Left colon (tissue), 2 donors: ENCODE measurements at regions not wholly inside any gene's neighbourhood (a gene's known extent, or its start where the extent isn't known, plus 50 kb on each side); places are given as distances from the start of the nearest gene placed in this dataset.
"Not testable (repeated sequence)": the region's sequence is repeated elsewhere in the genome, so short reads cannot be mapped to it uniquely, and the experiment has no call there.

ENCODE experiments used
- ATAC-seq: fragments of 200-7000 bp; cut with Tn5 transposase; one replicate; pipeline ENCODE4 v1.9.1; 2020; ENCODE audit warnings: mild to moderate bottlenecking, moderate library complexity
- DNase-seq, 2 donors: peaks; one replicate each; pipeline ENCODE4 v3.0.0-alpha.2; 2020
- intact Hi-C, 2 donors: fragments of 100-400 bp; cut with DNase I in 1 of 2; cut with micrococcal nuclease in 1 of 2; formaldehyde crosslinking; loops; one replicate each; pipeline versions ENCODE4 v1.11.2 to v1.14.0; 2022; cut with DNase I, micrococcal nuclease
- donor health status: DM: no; HTN: no; CAD: no.
- donor health status: DM: yes; HTN: yes; CAD: no.

DNA sequence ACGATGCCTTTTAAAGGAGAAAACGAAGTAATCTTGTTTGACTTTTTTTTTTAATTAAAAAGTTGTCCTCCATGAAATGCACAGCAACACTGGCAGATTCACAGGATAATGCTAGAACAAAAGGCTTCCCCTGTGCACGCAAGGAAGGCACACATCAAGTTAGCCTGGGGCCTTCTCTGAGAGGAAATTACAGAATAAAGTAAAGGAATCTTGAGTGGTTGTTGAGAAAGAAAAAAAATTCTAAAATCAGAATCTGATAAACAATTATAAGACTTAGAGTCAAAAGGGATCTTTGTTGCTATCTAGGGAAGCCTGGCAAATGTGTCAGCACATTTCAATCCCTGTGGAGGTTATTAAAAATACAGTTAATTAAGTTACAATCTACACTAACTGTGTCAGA is 946.0 kb downstream of the IGSF11 start:
- DNase-seq = no peak
- intact Hi-C loops = no loop called here
- ATAC-seq = no peak

DNA sequence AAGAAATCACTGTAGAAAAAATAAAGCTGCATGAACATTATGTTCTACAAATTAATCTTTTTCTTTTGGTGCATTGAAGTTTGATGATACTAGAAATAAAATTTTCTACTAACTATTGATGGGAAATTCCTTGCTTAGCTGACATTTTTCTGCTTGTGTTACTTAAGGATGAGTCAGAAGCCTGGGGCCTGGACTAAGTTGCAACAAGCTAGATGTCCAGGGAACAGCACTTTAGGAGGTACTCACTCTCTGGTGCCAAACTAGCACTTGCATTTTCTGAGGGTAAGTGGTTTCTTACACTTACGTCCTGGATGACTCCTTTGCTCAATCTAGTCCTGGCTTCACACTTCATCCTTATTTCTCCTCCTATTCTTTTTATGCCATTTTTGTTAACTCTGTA is 945.1 kb downstream of the IGSF11 start:
- DNase-seq (no peak), ATAC-seq (no peak)
- intact Hi-C loops = no loop called here

DNA sequence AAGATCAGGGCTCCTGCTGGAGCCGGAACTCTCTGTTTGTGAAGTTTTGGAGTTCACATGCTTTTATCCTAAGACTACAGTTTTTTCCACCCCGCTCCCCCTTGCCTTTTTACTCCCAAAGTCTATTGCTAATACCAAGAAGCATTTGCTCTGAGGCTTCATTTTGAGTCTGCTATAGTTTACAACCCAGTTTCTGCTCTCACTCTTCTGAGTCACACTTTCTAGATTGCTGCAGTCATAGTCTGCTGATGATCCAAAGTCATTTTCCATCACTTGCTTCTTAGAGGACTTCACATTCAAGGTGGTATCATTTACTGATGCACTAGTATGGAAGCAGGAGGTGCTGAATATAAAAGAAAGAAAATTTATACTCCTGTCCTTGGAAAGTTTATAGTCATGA is 937.4 kb downstream of the IGSF11 start:
- intact Hi-C loops = no loop called here
- no peak for ATAC-seq

DNA sequence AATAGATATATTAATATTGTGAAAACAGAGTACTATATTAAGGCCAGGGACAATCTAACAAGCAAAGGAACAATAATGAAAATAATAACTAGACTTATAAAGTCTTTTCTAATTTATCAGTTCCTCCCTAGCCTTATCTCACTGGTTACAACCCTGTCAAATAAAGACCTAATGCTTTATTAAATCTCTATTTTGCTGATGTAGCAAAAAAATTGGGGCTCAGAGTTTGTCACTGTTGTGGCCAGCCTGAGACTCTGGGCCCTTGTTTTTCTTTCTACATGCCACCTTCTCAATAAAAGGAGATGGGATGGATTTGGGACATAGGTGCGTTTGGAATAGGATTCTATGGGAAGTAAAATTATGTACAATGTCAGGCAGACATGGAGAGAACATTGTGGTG is 937.0 kb downstream of the IGSF11 start:
- no peak for ATAC-seq
- DNase-seq = no peak
- intact Hi-C loops = no loop called here

More for the DNA sequence above, 937.4 kb downstream of the IGSF11 start:
- no peak for DNase-seq

DNA sequence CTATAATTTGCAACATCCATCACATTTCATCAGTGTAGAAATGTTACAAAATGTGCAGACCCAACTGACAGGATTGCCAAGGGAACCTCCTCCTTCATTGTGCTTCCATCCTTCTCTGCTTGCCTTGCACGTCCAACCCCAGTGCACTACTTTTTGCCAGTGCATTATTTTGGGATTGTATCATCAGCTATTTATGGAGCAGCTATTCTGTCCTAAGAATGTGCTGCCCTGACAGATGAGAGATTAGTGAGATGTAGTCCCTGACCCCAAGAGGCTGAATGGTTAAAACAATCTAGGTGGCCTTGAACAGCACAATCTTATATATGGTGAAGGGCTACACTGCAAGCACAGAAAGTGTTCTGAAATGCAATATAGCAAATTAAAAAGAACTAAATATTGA is 935.8 kb downstream of the IGSF11 start:
- intact Hi-C loops = no loop called here
- DNase-seq (no peak), ATAC-seq (no peak)

DNA sequence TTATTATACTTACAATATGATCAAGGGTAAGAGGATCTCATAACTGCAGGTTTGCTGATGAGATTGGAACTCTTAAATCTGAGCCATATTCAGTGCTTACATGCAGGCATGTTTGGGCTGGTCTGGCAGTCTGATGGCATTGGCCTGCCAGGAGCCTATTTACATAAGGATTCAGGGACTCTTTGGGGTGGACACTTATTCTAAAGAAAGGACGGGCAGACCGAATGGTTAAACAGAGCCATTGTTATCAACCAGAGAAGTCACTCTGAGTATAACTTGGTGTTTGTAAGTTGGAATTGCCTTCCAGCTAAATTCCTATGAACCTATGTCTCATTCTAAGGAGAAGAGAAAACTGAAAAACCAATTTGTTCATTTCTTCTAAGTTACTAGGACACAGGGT is 932.8 kb downstream of the IGSF11 start:
- intact Hi-C loops = no loop called here
- DNase-seq = no peak
- no peak for ATAC-seq

DNA sequence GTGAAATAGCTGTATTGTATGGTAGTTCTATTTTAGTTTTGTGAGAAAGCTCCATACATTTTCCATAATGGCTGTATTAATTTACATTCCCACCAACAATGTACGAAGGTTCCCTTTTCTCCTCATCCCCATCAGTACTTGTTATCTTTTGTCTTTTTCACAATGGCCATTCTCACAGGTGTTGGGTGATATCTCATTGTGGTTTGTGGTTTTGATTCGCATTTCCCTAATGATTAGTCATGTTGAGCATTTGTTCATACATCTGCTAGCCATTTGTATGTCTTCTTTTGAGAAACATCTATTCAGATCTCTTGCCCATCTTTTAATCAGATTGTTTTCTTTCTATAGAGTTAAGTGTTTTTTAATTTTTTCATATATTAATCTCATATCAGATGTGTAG is 931.9 kb downstream of the IGSF11 start:
- intact Hi-C loops = no loop called here
- DNase-seq (no peak), ATAC-seq (no peak)

DNA sequence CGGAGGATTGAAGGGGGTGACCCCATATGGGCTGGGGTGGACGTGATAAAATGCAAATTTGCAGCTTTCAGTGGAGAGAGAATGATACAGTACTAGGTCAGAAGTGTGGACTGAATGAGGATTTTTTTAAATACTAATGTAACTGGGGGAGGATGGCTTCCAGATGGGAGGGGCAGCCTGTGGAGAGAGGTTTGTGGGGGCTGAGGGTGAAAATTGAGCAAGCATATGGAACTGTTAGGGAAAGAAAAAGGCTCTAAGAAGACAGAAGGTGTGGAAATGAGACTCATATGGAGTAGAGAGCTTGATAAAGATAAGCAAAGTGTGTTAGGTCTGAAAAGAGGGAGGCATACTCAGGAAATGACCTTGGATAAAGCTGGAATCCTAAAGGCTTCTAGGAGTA is 926.4 kb downstream of the IGSF11 start:
- ATAC-seq (no peak), DNase-seq (no peak)
- intact Hi-C loops = no loop called here

DNA sequence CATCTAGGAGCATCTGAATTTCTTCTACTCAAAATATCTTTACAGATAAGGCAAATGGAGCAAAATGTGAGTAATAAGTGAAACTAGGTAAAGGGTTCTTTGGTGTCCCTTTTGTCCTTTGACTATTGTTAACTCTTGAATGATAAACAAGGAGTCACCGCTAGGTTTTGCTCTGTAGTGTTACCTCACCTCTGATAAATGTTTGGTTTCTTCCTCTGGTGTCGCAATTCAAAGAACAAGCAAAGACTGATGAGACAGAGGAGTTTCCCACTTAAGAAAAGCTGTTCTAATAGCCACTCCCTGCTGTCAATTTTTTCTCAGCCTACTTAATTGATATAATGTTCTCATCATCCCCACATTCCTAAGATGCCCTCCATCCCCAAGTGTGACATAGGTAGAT is 925.9 kb downstream of the IGSF11 start:
- no peak for ATAC-seq

DNA sequence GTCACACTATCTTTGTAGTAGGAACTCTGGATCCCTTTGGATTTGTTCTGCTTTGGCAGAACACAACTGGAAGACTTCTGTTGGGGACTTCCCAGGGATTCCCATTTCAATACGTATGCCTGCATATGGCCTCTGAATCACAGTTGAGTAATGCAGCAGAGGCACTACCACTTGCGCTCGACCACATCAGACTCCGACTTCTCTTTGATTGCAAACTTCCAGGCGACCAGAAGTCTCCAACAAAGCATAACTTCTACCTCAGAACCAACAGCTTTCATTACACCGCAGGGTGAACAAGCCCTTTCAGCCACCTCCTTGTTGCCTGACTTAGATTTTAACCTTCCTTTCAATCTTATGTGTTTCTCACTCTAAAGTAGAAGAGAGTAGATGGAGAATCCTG is 924.4 kb downstream of the IGSF11 start:
- DNase-seq (no peak), ATAC-seq (no peak)
- intact Hi-C loops = no loop called here

More for the DNA sequence above, 925.9 kb downstream of the IGSF11 start:
- intact Hi-C loops = no loop called here
- no peak for DNase-seq

DNA sequence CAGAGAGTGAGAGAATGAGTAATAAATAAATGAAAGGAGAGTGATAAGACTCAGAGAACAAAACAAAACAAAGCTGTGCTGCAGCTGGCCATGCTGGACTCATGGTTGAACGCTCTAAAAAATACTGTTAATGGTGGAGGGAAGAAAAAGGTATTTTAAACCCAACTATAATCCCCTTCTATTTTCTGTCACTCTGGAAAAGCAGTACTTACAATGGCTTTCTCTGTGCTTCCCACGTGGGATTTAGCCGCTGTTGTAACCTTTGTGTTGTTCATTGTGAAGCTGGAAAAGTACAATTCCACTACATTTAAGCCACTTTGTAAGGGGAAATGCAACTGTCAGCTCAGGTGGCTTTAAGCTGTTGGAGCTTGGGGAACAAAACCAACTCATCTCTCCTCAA is 917.7 kb downstream of the IGSF11 start:
- intact Hi-C loops = no loop called here
- ATAC-seq = no peak
- DNase-seq = no peak

DNA sequence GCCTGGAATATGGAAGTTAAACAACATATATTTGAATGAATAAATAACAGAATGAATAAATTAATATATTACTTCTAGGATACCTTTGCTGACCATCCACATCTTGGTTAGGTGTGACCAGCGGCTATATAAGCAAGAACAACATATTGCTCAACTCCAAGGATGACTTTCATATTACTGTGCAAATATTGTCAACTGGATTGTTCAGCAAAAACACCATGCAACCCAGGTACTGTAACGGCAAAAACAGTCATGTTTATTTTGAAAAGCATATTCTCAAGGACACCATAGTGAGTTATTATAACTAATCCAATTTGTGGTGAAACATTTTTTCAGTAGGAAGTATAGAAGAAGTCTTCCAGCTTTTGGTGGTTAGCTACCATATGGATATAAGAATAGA is 907.9 kb downstream of the IGSF11 start:
- intact Hi-C loops = no loop called here
- DNase-seq = no peak
- ATAC-seq = no peak

DNA sequence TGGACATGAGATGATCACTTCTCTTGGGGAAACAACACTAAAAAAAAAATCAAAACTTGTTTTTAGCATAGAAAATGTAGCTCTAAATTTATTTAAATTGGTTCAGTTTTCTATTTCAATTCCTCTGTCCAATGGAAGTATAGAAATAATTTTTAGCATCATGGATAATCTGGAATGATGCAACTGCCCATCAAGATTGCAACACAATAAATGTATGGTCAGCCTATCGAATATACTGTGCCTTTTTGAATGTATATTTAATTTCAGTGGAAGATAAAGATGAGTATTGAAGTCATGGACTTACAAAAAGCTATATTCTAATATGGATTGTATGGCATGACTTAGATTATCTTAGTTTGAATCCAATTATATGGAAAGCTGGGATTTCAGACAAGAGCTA is 906.7 kb downstream of the IGSF11 start:
- intact Hi-C loops = no loop called here
- no peak for DNase-seq
- ATAC-seq = no peak

DNA sequence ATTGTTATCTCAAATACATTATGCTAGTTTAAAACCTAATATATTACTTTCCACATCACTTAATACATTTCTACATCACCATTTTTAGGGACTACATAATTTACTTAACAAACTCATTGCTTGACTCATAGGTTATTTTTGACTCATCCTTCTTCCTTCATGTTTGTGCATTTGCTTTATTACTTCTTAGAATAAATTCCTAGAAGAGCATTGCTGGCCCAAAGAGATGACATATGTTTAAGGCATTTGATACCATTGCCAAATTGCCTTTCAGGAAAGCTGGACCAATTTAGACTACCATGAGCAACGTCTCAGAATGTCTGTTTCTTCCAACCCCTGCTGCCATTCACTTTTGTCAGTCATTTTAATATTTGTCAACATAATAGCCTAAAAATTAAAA is 905.8 kb downstream of the IGSF11 start:
- intact Hi-C loops = no loop called here
- no peak for DNase-seq
- ATAC-seq = no peak

DNA sequence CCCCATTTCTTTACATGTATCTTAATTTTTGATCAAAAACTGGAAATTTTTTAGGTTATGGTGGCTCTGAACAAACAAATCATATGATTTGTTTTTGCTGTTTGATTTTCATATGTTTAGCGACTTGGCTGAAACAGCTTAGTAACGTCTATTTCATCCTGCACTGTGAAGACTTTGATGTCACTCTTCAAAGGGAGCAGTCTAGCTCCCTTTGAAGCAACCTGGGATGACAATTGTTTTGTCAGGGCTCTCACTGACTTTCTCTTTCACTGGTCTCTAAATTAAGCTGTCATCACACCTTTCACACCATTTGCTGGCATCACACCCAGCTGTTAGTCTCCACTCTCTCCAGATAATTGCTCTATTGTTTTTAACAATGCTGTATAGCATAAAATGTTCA is 896.9 kb downstream of the IGSF11 start:
- intact Hi-C loops = no loop called here
- ATAC-seq (no peak), DNase-seq (no peak)

DNA sequence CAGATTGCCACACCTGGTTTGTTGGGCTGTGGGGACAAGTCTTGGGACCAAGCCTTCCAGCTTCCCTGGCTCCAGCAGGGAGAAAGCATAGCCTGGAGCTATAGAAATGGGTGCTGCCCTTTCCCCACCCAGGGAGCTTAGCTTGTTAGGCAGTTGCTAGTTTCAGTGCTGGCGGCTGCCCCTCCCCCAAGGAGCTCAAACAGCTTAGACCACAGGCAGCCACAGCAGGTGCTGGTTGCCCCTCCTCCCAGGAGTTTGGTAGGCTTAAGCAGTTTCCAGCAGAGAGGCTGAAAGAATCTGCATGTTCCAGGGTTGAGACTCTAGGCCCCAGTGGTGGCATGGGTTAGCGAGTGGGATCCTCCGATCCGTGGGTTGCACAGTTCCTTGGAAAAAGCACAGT is 889.7 kb downstream of the IGSF11 start:
- intact Hi-C loops = no loop called here
- ATAC-seq = no peak
- no peak for DNase-seq

DNA sequence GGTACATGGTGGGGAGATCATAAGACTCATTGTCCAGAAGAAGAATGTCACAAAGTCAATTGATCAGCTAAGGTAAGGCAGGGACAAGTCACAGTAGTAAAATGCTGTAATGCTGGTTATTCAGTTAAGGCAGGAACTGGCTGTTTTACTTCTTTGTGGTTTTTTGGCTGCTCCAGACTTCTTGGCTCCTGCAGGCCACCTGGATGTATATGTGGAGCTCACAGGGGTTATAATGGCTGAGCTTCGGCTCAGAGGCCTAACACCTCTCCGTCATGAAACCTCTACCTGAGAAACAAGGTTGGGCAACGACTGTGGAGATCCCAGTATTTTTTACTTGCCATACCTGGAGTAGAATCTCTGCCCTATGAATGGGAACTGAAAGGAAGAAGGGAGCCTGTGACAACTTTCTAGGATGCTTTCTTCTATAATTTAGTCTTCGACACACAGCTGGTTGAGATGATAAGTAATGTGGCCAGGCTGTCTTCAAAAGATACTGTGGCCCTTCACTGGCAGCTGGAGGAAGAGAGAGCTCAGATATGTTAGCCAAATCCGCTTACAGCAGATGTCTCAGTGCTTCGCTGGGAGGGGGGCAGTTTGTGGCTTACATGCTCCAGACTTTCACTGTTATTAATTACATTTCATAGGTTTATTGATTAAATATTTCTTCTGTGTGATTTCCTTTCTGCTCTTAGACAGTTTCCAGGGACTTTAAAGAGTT is 887.8 kb downstream of the IGSF11 start:
- DNase-seq (no peak), ATAC-seq (no peak)
- intact Hi-C loops = no loop called here

DNA sequence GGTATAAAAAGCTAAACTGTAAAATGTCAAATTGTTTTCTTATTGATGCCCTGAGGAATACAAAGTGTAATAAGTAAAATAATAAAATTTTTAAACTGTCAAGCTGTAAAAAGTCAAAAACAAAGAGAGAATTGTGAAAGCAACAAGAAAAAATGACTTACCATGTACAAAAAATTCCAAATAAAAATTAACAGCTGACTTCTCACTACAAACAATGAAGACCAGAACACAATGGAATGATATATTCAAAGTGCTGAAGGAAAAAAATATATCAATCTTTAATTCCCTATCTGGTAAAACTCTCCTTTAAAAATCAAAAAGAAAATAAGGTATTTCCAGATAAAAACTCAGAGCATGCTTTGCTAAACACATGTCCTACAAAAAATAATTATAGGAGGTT is 883.5 kb downstream of the IGSF11 start:
- intact Hi-C loops = no loop called here
- ATAC-seq = no peak

DNA sequence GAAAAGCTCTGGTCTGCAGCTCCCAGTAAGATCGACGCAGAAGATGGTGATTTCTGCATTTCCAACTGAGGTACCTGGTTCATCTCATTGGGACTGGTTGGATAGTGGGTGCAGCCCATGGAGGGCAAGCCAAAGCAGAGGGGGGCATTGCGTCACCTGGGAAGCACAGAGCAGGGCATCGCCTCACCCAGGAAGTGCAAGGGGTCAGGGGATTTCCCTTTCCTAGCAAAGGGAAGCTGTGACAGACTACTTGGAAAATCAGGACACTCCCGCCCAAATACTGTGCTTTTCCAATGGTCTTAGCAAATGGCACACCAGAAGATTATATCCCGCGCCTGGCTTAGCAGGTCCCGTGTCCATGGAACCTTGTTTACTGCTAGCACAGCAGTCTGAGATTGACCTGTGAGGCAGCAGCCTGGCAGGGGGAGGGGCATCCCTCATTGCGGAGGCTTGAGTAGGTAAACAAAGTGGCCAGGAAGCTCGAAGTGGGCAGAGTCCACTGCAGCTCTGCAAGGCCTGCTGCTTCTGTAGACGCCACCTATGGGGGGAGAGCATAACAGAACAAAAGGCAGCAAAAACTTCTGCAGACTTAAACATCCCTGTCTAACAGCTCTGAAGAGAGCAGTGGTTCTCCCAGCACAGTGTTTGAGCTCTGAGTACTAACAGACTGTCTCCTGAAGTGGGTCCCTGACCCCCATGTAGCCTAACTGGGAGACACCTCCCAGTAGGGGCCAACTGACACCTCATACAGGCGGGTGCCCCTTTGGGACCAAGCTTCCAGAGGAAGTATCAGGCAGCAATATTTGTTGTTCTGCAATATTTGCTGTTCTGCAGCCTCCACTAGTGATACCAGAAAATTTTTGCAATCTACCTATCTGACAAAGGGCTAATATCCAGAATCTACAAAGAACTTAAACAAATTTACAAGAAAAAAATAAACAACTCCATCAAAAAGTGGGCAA is 871.7 kb downstream of the IGSF11 start:
- ATAC-seq, DNase-seq, intact Hi-C loops: not testable (repeated sequence)

More for the DNA sequence above, 883.5 kb downstream of the IGSF11 start:
- DNase-seq = no peak

DNA sequence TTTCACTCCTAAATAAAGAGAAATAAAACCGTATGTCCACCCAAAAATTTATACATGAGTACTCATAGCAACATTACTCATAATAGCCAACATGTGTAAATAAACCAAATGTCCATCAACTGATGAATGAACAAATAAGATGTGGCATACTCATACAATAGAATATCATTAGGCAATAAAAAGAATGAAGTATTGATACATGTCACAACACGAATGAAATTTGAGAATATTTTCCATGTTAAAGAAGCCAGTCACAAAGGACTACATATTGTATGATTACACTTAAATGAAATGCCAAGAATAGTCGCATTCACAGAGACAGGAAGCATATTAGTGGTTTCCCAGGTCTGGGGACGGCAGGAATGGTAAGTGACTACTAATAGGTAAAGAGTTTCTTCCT is 869.2 kb downstream of the IGSF11 start:
- no peak for DNase-seq
- intact Hi-C loops = no loop called here
- no peak for ATAC-seq
